Karpas-422 (cell line): ENCODE measurements at regions not wholly inside any gene's neighbourhood (a gene's known extent, or its start where the extent isn't known, plus 50 kb on each side); places are given as distances from the start of the nearest gene placed in this dataset.

ENCODE experiments used
- DNase-seq: peaks from one replicate; pipeline ENCODE4 v3.0.0-alpha.2; 2015
- H2AFZ ChIP-seq: fragments of 200-600 bp; sonication (generic); 2 replicates; pipeline ENCODE4 v1.6.1; 2014; ENCODE audit warnings: antibody characterized with exemption, low read length, mixed read lengths
- H3K27ac ChIP-seq: fragments of 200-600 bp; sonication (generic); 2 replicates; pipeline ENCODE4 v1.5.1; 2014; ENCODE audit warnings: mild to moderate bottlenecking, low read length, moderate library complexity
- H3K27me3 ChIP-seq: fragments of 200-600 bp; sonication (generic); 2 replicates; pipeline ENCODE4 v1.6.1; 2014; ENCODE audit warnings: low read length, mixed read lengths
- H3K36me3 ChIP-seq: fragments of 200-600 bp; sonication (generic); 2 replicates; pipeline ENCODE4 v1.6.1; 2014; ENCODE audit warnings: low read length, mixed read lengths; ENCODE audit not compliant: insufficient read depth
- H3K4me1 ChIP-seq: fragments of 200-600 bp; sonication (generic); 2 replicates; pipeline ENCODE4 v1.6.1; 2014; ENCODE audit warnings: mild to moderate bottlenecking, low read length, mixed read lengths
- H3K4me2 ChIP-seq: fragments of 200-600 bp; sonication (generic); 2 replicates; pipeline ENCODE4 v1.6.1; 2014; ENCODE audit warnings: low read length, low read depth, mild to moderate bottlenecking; ENCODE audit not compliant: poor library complexity, severe bottlenecking
- H3K4me3 ChIP-seq: fragments of 200-600 bp; sonication (generic); 2 replicates; pipeline ENCODE4 v1.5.1; 2014; ENCODE audit warnings: mild to moderate bottlenecking, antibody characterized with exemption, low read length, mixed read lengths
- H3K79me2 ChIP-seq: fragments of 200-600 bp; sonication (generic); 2 replicates; pipeline ENCODE4 v1.6.1; 2014; ENCODE audit warnings: mild to moderate bottlenecking, low read length, mixed read lengths
- H3K9ac ChIP-seq: fragments of 200-600 bp; sonication (generic); 2 replicates; pipeline ENCODE4 v1.6.0; 2014; ENCODE audit warnings: low read length
- H3K9me2 ChIP-seq: fragments of 200-600 bp; sonication (generic), shearing (Covaris generic); replicated peaks from 2 replicates; pipeline ENCODE4 v1.6.0; 2014; ENCODE audit warnings: mild to moderate bottlenecking, low read length, moderate library complexity; ENCODE audit not compliant: insufficient read depth
- H3K9me3 ChIP-seq: fragments of 300-700, 200-600 bp; sonication (generic); 2 replicates; pipeline ENCODE4 v1.6.1; 2014; ENCODE audit warnings: low read length, mixed read lengths
- H4K20me1 ChIP-seq: fragments of 200-600 bp; sonication (generic); 2 replicates; pipeline ENCODE4 v1.6.1; 2014; ENCODE audit warnings: mild to moderate bottlenecking, antibody characterized with exemption, low read length, low read depth; ENCODE audit not compliant: insufficient read depth

GRCh38 chr12:3352230-3352629 lies 138.8 kb upstream of the PRMT8 start:
- Histone ChIP-seq H3K27me3 (no peaks in the 10 kb centered on the region), H3K4me2 (no peak overlapping the region), H3K9me3 (no peaks in the 10 kb centered on the region), H3K79me2 (no peaks in the 10 kb centered on the region), H3K4me3 (no peak overlapping the region), H4K20me1 (no peaks in the 10 kb centered on the region), H2AFZ (no peak overlapping the region), H3K36me3 (no peaks in the 10 kb centered on the region), H3K27ac (no peak overlapping the region), H3K4me1 (no peaks in the 10 kb centered on the region), H3K9ac (no peak overlapping the region), H3K9me2 (no peaks in the 10 kb centered on the region)
- DNase-seq, result no peak

- no peak overlapping the region for H3K27ac ChIP-seq
- no peak for DNase-seq
- no peaks in the 10 kb centered on the region for H3K4me1 ChIP-seq
- H2AFZ ChIP-seq, result no peak overlapping the region
- no peak overlapping the region for H3K9ac ChIP-seq
- H4K20me1 ChIP-seq, result no peaks in the 10 kb centered on the region
- no peak overlapping the region for H3K4me2 ChIP-seq
- H3K9me3 ChIP-seq, result no peaks in the 10 kb centered on the region
- H3K36me3 ChIP-seq, result no peaks in the 10 kb centered on the region
- H3K9me2 ChIP-seq, result no peaks in the 10 kb centered on the region
- no peak overlapping the region for H3K4me3 ChIP-seq
- no peaks in the 10 kb centered on the region for H3K79me2 ChIP-seq
- H3K27me3 ChIP-seq, result no peaks in the 10 kb centered on the region
These were observed 137.4 kb upstream of the PRMT8 start for GRCh38 chr12:3353621-3354020.

- Histone ChIP-seq H3K79me2 (no peaks in the 10 kb centered on the region), H3K4me2 (no peak overlapping the region), H3K9ac (no peak overlapping the region), H3K4me3 (no peak overlapping the region), H3K27me3 (no peaks in the 10 kb centered on the region), H3K27ac (no peak overlapping the region), H3K36me3 (no peaks in the 10 kb centered on the region), H3K4me1 (no peaks in the 10 kb centered on the region), H3K9me3 (no peaks in the 10 kb centered on the region), H4K20me1 (no peaks in the 10 kb centered on the region), H2AFZ (no peak overlapping the region), H3K9me2 (no peaks in the 10 kb centered on the region)
- no peak for DNase-seq
These were observed 136.4 kb upstream of the PRMT8 start for GRCh38 chr12:3354586-3354985.

GRCh38 chr12:3355378-3355900 lies 135.6 kb upstream of the PRMT8 start:
- Histone ChIP-seq H4K20me1 (no peaks in the 10 kb centered on the region), H3K9me2 (no peaks in the 10 kb centered on the region), H3K9me3 (no peaks in the 10 kb centered on the region), H3K36me3 (no peaks in the 10 kb centered on the region), H3K4me1 (no peaks in the 10 kb centered on the region), H3K4me3 (no peak overlapping the region), H2AFZ (no peak overlapping the region), H3K9ac (no peak overlapping the region), H3K4me2 (no peak overlapping the region), H3K27me3 (no peaks in the 10 kb centered on the region), H3K79me2 (no peaks in the 10 kb centered on the region), H3K27ac (no peak overlapping the region)
- DNase-seq, result no peak

- Histone ChIP-seq H3K4me3 (no peak overlapping the region), H3K9ac (no peak overlapping the region), H4K20me1 (no peaks in the 10 kb centered on the region), H3K9me2 (no peaks in the 10 kb centered on the region), H3K9me3 (no peaks in the 10 kb centered on the region), H3K79me2 (no peaks in the 10 kb centered on the region), H2AFZ (no peak overlapping the region), H3K27ac (no peak overlapping the region), H3K27me3 (no peaks in the 10 kb centered on the region), H3K4me1 (no peaks in the 10 kb centered on the region), H3K36me3 (no peaks in the 10 kb centered on the region), H3K4me2 (no peak overlapping the region)
- DNase-seq, result no peak
These were observed 133.0 kb upstream of the PRMT8 start for GRCh38 chr12:3357950-3358525.

- Histone ChIP-seq H3K4me2 (no peak overlapping the region), H3K4me1 (no peaks in the 10 kb centered on the region), H3K9ac (no peak overlapping the region), H3K9me3 (no peaks in the 10 kb centered on the region), H3K27me3 (no peaks in the 10 kb centered on the region), H2AFZ (no peak overlapping the region), H3K36me3 (no peaks in the 10 kb centered on the region), H3K4me3 (no peak overlapping the region), H4K20me1 (no peaks in the 10 kb centered on the region), H3K79me2 (no peaks in the 10 kb centered on the region), H3K9me2 (no peaks in the 10 kb centered on the region), H3K27ac (no peak overlapping the region)
- no peak for DNase-seq
These were observed 131.5 kb upstream of the PRMT8 start for GRCh38 chr12:3359478-3359877.

- Histone ChIP-seq H3K36me3 (no peaks in the 10 kb centered on the region), H3K9me2 (no peaks in the 10 kb centered on the region), H2AFZ (no peak overlapping the region), H3K4me2 (no peak overlapping the region), H3K4me1 (no peaks in the 10 kb centered on the region), H3K9ac (no peak overlapping the region), H4K20me1 (no peaks in the 10 kb centered on the region), H3K9me3 (no peaks in the 10 kb centered on the region), H3K79me2 (no peaks in the 10 kb centered on the region), H3K4me3 (no peak overlapping the region), H3K27me3 (no peaks in the 10 kb centered on the region), H3K27ac (no peak overlapping the region)
- no peak for DNase-seq
These were observed 129.9 kb upstream of the PRMT8 start for GRCh38 chr12:3361146-3361545.

- Histone ChIP-seq H3K9me3 (no peaks in the 10 kb centered on the region), H3K79me2 (no peaks in the 10 kb centered on the region), H3K9me2 (no peaks in the 10 kb centered on the region), H3K4me1 (no peaks in the 10 kb centered on the region), H3K9ac (no peak overlapping the region), H3K4me3 (no peak overlapping the region), H2AFZ (no peak overlapping the region), H3K27ac (no peak overlapping the region), H3K27me3 (no peaks in the 10 kb centered on the region), H3K36me3 (no peaks in the 10 kb centered on the region), H3K4me2 (no peak overlapping the region), H4K20me1 (no peaks in the 10 kb centered on the region)
- DNase-seq, result no peak
These were observed 128.3 kb upstream of the PRMT8 start for GRCh38 chr12:3362737-3363136.

- no peak for DNase-seq
- Histone ChIP-seq H3K4me3 (no peak overlapping the region), H3K4me1 (no peaks in the 10 kb centered on the region), H3K9ac (no peak overlapping the region), H3K27ac (no peak overlapping the region), H2AFZ (no peak overlapping the region), H3K27me3 (no peaks in the 10 kb centered on the region), H4K20me1 (no peaks in the 10 kb centered on the region), H3K9me3 (no peaks in the 10 kb centered on the region), H3K79me2 (no peaks in the 10 kb centered on the region), H3K36me3 (no peaks in the 10 kb centered on the region), H3K4me2 (no peak overlapping the region), H3K9me2 (no peaks in the 10 kb centered on the region)
These were observed 127.4 kb upstream of the PRMT8 start for GRCh38 chr12:3363608-3364007.
